ENCODE measurements at regions not wholly inside any gene's neighbourhood (a gene's known extent, or its start where the extent isn't known, plus 50 kb on each side); places are given as distances from the start of the nearest gene placed in this dataset.

- H3K79me2 ChIP-seq (ENCODE audit: insufficient read depth), result no peaks in the 10 kb centered on the region
- ChIA-PET CTCF (no interaction called here), POLR2A (no interaction called here)
- 48% methylated on average over 2 of the region's 2 CpGs for WGBS (ENCODE audit: low lambda C conversion rate)
- DNase-seq, result no peak
- H3K9ac ChIP-seq, result no peak overlapping the region
- no peak overlapping the region for H3K4me2 ChIP-seq
- H3K9me3 ChIP-seq, result no peaks in the 10 kb centered on the region
- no peak overlapping the region for H3K27ac ChIP-seq (ENCODE audit: low read depth in 2 of 2, low read length in 1 of 2)
- H2AFZ ChIP-seq (ENCODE audit: low read depth), result no peak overlapping the region
- H3K36me3 ChIP-seq (replicated peaks in 1 of 2; ENCODE audit: control insufficient read depth in 1 of 2, insufficient read depth in 2 of 2, low read length in 1 of 2), result no peaks in the 10 kb centered on the region
- no peaks in the 10 kb centered on the region for H3K9me2 ChIP-seq
- no peaks in the 10 kb centered on the region for H3K4me1 ChIP-seq (ENCODE audit: control insufficient read depth in 1 of 2, insufficient read depth in 2 of 2, low read depth in 1 of 2, low read length in 1 of 2)
- H3K4me3 ChIP-seq (ENCODE audit: low read depth in 2 of 2, low read length in 1 of 2), result no peak overlapping the region
- H3K27me3 ChIP-seq (ENCODE audit: insufficient read depth), result no peaks in the 10 kb centered on the region
- no peaks in the 10 kb centered on the region for H4K20me1 ChIP-seq (ENCODE audit: insufficient read depth)
- no peak for TF ChIP-seq MEF2A (IDR thresholded peaks at IDR 0.05; ENCODE audit: borderline replicate concordance, low read depth)
- TF ChIP-seq GABPA (IDR thresholded peaks at IDR 0.05; ENCODE audit: low read depth), result no peak
- TF ChIP-seq RXRA (IDR thresholded peaks at IDR 0.05; ENCODE audit: borderline replicate concordance, low read depth), result no peak
- no peak for TF ChIP-seq USF2 (IDR thresholded peaks at IDR 0.05; ENCODE audit: borderline replicate concordance, low read depth, low read length)
- TF ChIP-seq FOXM1 (IDR thresholded peaks at IDR 0.05; ENCODE audit: low read depth), result no peak
- TF ChIP-seq MXI1 (IDR thresholded peaks at IDR 0.05; ENCODE audit: low read depth, low read length), result no peak
- no peak for TF ChIP-seq ELF1 (IDR thresholded peaks at IDR 0.05)
- no peaks in the 10 kb centered on the region for H3F3A ChIP-seq (replicated peaks; ENCODE audit: insufficient read depth)
These were observed 208.5 kb downstream of the GRB14 start for GRCh38 chr2:164412831-164413230.

- WGBS (ENCODE audit: low lambda C conversion rate), result 92% methylated on average over 6 of the region's 6 CpGs
These were observed 231.9 kb downstream of the GRB14 start for GRCh38 chr2:164389411-164389810.

More at GRCh38 chr2:164389411-164389810, 231.9 kb downstream of the GRB14 start:
- Histone ChIP-seq H3K79me2 (ENCODE audit: insufficient read depth) (no peaks in the 10 kb centered on the region), H4K20me1 (ENCODE audit: insufficient read depth) (no peaks in the 10 kb centered on the region), H3K4me1 (ENCODE audit: control insufficient read depth in 1 of 2, insufficient read depth in 2 of 2, low read depth in 1 of 2, low read length in 1 of 2) (peaks cover 0 to 10% of the 10 kb centered on the region in 2 experiments; a peak in 2 of 4 replicates), H3K36me3 (replicated peaks in 1 of 2; ENCODE audit: control insufficient read depth in 1 of 2, insufficient read depth in 2 of 2, low read length in 1 of 2) (no peaks in the 10 kb centered on the region), H3K4me3 (ENCODE audit: low read depth in 2 of 2, low read length in 1 of 2) (no peak overlapping the region), H3K4me2 (no peak overlapping the region), H3K9me2 (no peaks in the 10 kb centered on the region), H3K9ac (no peak overlapping the region), H3K27ac (ENCODE audit: low read depth in 2 of 2, low read length in 1 of 2) (peak overlapping the region in 1 of 2 experiments; percentile 8; a peak in 1 of 4 replicates), H3F3A (replicated peaks; ENCODE audit: insufficient read depth) (no peaks in the 10 kb centered on the region), H3K9me3 (no peaks in the 10 kb centered on the region), H3K27me3 (ENCODE audit: insufficient read depth) (no peaks in the 10 kb centered on the region), H2AFZ (ENCODE audit: low read depth) (no peak overlapping the region; the same call in 1 of the 2 replicates)
- CTCF ChIA-PET, result interaction anchor here (2.4 kb wide), 1 partner anchor 13 kb away, joined by 6 read pairs; no protein-coding TSS in a partner anchor
- DNase-seq, result no peak
- TF ChIP-seq, protein P1, sequence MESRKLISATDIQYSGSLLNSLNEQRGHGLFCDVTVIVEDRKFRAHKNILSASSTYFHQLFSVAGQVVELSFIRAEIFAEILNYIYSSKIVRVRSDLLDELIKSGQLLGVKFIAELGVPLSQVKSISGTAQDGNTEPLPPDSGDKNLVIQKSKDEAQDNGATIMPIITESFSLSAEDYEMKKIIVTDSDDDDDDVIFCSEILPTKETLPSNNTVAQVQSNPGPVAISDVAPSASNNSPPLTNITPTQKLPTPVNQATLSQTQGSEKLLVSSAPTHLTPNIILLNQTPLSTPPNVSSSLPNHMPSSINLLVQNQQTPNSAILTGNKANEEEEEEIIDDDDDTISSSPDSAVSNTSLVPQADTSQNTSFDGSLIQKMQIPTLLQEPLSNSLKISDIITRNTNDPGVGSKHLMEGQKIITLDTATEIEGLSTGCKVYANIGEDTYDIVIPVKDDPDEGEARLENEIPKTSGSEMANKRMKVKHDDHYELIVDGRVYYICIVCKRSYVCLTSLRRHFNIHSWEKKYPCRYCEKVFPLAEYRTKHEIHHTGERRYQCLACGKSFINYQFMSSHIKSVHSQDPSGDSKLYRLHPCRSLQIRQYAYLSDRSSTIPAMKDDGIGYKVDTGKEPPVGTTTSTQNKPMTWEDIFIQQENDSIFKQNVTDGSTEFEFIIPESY (IDR thresholded peaks at IDR 0.05; ENCODE audit: borderline replicate concordance, low read depth), result no peak
- TF ChIP-seq FOXJ3 (CRISPR knock-in tag; IDR thresholded peaks at IDR 0.05) (no peak), PBX3 (IDR thresholded peaks at IDR 0.05) (no peak)
- POLR2A ChIA-PET, result no interaction called here

Data from SK-N-SH (cell line).